DOHH2 (cell line): ENCODE measurements at regions not wholly inside any gene's neighbourhood (a gene's known extent, or its start where the extent isn't known, plus 50 kb on each side); places are given as distances from the start of the nearest gene placed in this dataset.

ENCODE experiments used
- H3F3A ChIP-seq: fragments of 200-600 bp; sonication (generic), shearing (Covaris generic); 2 replicates; pipeline ENCODE4 v1.6.0; 2016; ENCODE audit warnings: antibody characterized with exemption, mild to moderate bottlenecking; ENCODE audit not compliant: control insufficient read depth, insufficient read depth
- H3K27ac ChIP-seq: fragments of 200-600 bp; sonication (generic); 2 replicates; pipeline ENCODE4 v1.5.1; 2014; ENCODE audit warnings: low read depth, mild to moderate bottlenecking, low read length, moderate library complexity
- H3K27me3 ChIP-seq: fragments of 200-600 bp; sonication (generic); 2 replicates; pipeline ENCODE4 v1.6.1; 2014; ENCODE audit warnings: mild to moderate bottlenecking, low read length, mixed read lengths; ENCODE audit not compliant: control insufficient read depth
- H3K36me3 ChIP-seq: fragments of 200-600 bp; sonication (generic); 2 replicates; pipeline ENCODE4 v1.6.1; 2014; ENCODE audit warnings: mild to moderate bottlenecking, low read length, moderate library complexity, mixed read lengths; ENCODE audit not compliant: control insufficient read depth
- H3K4me1 ChIP-seq: fragments of 200-600 bp; sonication (generic); 2 replicates; pipeline ENCODE4 v1.6.1; 2014; ENCODE audit warnings: mild to moderate bottlenecking, low read length, mixed read lengths; ENCODE audit not compliant: control insufficient read depth
- H3K4me2 ChIP-seq: fragments of 200-600 bp; sonication (generic); 2 replicates; pipeline ENCODE4 v1.6.0; 2014; ENCODE audit warnings: mild to moderate bottlenecking, low read length, moderate library complexity
- H3K4me3 ChIP-seq: fragments of 200-600 bp; sonication (generic); 2 replicates; pipeline ENCODE4 v1.5.1; 2014; ENCODE audit warnings: mild to moderate bottlenecking, low read length, mixed read lengths
- H3K79me2 ChIP-seq: fragments of 200-600 bp; sonication (generic); 2 replicates; pipeline ENCODE4 v1.6.1; 2014; ENCODE audit warnings: mild to moderate bottlenecking, low read length, mixed read lengths; ENCODE audit not compliant: control insufficient read depth
- H3K9me2 ChIP-seq: fragments of 200-600 bp; sonication (generic); replicated peaks from 2 replicates; pipeline ENCODE4 v1.6.1; 2014; ENCODE audit warnings: mild to moderate bottlenecking, low read length, mixed read lengths; ENCODE audit not compliant: control insufficient read depth
- H3K9me3 ChIP-seq: fragments of 200-600 bp; sonication (generic); 2 replicates; pipeline ENCODE4 v1.6.1; 2014; ENCODE audit warnings: antibody characterized with exemption, low read length, mixed read lengths; ENCODE audit not compliant: control insufficient read depth, insufficient read depth
- H4K20me1 ChIP-seq: fragments of 200-600 bp; sonication (generic); 2 replicates; pipeline ENCODE4 v1.6.0; 2014; ENCODE audit warnings: low read depth, mild to moderate bottlenecking, antibody characterized with exemption, low read length, moderate library complexity; ENCODE audit not compliant: control insufficient read depth, insufficient read depth
- EZH2phosphoT487 ChIP-seq: fragments of 200-600 bp; sonication (generic); IDR thresholded peaks from 2 replicates; pipeline ENCODE4 v1.6.1; 2017; ENCODE audit warnings: borderline replicate concordance, mild to moderate bottlenecking, antibody characterized with exemption, low read length, moderate library complexity, mixed read lengths
- TF ChIP-seq, protein P1 (sequence below): fragments of 200-600 bp; sonication (generic); IDR thresholded peaks from one replicate; pipeline ENCODE4 v1.5.1; 2014; ENCODE audit warnings: antibody characterized with exemption, mild to moderate bottlenecking, low read depth, low read length; ENCODE audit not compliant: poor library complexity, severe bottlenecking

DNA sequence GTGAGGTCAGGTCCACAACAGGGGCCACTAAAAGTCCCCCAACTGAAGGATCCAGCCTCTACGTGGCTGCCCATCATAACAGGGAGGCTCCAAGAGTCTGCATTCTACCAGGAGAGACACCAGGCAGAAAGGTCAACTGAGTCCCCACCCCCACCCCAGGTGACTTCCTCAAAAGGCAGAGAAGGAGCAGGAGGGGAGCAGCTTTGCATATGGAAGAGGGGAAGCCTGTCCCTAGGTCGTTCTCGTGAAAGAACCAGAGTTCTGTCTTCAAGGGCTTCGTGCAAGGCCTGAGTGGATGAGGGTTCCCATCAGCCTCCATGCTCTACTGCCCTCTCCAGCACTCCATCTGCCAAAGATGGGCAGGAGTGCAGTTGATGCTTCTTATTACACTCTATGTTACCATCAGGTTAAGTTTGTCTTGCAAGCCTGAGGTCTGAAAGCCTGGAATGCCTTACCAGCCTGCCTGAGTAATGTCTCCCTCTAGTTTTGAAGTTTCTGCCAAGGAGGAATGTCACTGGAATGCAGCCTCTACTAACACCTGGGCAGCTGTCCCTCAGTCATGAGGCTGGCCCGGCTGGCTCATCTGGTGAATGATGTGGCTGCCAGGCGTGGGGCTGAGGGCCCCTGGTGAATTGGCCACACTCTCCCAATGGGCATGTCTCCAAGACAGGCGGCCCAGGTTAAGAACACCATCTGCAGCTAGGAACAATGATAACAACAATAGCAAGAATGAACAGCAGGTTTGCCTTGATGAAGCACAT lies 54.3 kb upstream of the SMNDC1 start:
- H3K27ac ChIP-seq, result peak overlapping the region; percentile 100
- no peaks in the 10 kb centered on the region for H3K9me2 ChIP-seq
- H3K4me1 ChIP-seq, result peaks cover 68% of the 10 kb centered on the region
- H4K20me1 ChIP-seq, result no peaks in the 10 kb centered on the region
- H3F3A ChIP-seq, result peaks cover 26% of the 10 kb centered on the region
- H3K79me2 ChIP-seq, result no peaks in the 10 kb centered on the region
- peak overlapping the region; percentile 70 for H3K4me2 ChIP-seq
- H3K36me3 ChIP-seq, result no peaks in the 10 kb centered on the region
- no peaks in the 10 kb centered on the region for H3K9me3 ChIP-seq
- H3K4me3 ChIP-seq, result peak overlapping the region; percentile 66
- H3K27me3 ChIP-seq, result no peaks in the 10 kb centered on the region
- TF ChIP-seq EZH2phosphoT487, result no peak
- TF ChIP-seq, protein P1, sequence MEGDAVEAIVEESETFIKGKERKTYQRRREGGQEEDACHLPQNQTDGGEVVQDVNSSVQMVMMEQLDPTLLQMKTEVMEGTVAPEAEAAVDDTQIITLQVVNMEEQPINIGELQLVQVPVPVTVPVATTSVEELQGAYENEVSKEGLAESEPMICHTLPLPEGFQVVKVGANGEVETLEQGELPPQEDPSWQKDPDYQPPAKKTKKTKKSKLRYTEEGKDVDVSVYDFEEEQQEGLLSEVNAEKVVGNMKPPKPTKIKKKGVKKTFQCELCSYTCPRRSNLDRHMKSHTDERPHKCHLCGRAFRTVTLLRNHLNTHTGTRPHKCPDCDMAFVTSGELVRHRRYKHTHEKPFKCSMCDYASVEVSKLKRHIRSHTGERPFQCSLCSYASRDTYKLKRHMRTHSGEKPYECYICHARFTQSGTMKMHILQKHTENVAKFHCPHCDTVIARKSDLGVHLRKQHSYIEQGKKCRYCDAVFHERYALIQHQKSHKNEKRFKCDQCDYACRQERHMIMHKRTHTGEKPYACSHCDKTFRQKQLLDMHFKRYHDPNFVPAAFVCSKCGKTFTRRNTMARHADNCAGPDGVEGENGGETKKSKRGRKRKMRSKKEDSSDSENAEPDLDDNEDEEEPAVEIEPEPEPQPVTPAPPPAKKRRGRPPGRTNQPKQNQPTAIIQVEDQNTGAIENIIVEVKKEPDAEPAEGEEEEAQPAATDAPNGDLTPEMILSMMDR, result no peak

DNA sequence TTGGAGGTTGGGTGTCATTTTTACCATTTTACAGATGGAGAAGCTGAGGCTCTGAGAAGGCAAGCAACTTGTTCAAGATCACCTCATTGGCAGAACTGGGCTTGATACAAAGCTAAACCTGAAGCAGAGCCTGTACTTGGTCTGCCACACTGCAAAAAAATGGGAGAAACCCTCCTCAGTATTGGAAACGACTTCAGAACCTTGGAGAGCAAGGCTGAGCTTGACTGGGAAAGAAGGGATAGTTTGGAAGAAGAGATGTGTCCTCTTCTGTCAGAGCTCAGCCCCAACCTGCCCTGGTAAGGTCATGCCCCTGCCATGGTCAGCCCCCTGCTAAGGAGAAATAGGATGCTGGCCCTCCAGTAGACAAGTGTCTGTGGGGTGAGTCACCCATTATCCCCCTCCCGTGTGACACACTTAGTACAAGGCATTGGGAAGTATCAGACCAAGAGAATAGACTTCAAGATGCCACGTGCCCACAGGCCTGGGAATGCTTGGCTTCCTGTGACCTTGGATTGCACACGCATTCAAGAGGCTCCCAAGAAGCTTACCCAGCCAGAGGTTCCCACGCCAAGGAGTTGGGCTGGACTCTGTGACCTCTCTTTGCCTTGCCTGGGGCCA lies 56.2 kb upstream of the SMNDC1 start:
- Histone ChIP-seq H4K20me1 (no peaks in the 10 kb centered on the region), H3K4me2 (no peak overlapping the region), H3K27ac (no peak overlapping the region), H3K9me3 (no peaks in the 10 kb centered on the region), H3K9me2 (no peaks in the 10 kb centered on the region), H3K79me2 (no peaks in the 10 kb centered on the region), H3K36me3 (no peaks in the 10 kb centered on the region), H3K4me3 (no peak overlapping the region), H3F3A (peaks cover 16% of the 10 kb centered on the region), H3K4me1 (peaks cover 51% of the 10 kb centered on the region), H3K27me3 (no peaks in the 10 kb centered on the region)
- TF ChIP-seq, protein P1, result no peak
- no peak for TF ChIP-seq EZH2phosphoT487

DNA sequence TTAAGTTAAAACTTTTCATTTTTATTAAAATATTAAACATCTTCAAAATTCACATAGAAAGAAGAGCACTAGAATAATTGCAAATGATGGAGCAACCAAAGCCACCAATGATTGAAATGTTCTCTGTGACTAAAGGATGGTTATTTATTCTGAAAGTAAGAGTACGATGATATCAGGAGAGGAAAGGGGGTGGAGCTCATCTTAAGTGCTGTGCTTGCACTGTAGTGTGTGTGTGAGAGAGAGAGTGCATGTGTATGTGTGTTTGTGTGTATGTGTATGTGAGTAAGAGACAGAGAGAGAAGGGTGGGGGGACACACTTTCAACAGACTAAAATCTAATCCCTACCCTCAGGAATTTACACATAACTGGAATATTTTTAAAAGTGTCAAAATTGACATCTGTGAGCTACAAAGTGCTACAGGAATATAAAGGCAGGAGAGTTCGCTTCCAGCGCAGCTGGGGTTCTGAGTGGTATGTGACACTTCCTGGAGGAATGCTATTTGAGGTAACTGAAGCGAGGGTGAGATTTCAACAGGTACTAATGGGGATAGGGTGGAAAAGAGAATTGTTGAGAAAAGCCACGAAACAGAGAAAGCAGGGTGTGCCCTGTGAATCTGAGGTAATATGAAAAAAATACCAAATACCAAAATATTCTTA lies 57.2 kb upstream of the SMNDC1 start:
- Histone ChIP-seq H3K4me3 (no peak overlapping the region), H3K9me3 (no peaks in the 10 kb centered on the region), H3K9me2 (no peaks in the 10 kb centered on the region), H3K36me3 (no peaks in the 10 kb centered on the region), H3K4me1 (peaks cover 42% of the 10 kb centered on the region), H3K4me2 (no peak overlapping the region), H3K27ac (no peak overlapping the region), H3K79me2 (no peaks in the 10 kb centered on the region), H3K27me3 (no peaks in the 10 kb centered on the region), H4K20me1 (no peaks in the 10 kb centered on the region), H3F3A (peaks cover 7% of the 10 kb centered on the region)
- TF ChIP-seq, protein P1, result no peak
- TF ChIP-seq EZH2phosphoT487, result no peak
